ENCODE measurements at regions not wholly inside any gene's neighbourhood (a gene's known extent, or its start where the extent isn't known, plus 50 kb on each side); places are given as distances from the start of the nearest gene placed in this dataset.

DNA sequence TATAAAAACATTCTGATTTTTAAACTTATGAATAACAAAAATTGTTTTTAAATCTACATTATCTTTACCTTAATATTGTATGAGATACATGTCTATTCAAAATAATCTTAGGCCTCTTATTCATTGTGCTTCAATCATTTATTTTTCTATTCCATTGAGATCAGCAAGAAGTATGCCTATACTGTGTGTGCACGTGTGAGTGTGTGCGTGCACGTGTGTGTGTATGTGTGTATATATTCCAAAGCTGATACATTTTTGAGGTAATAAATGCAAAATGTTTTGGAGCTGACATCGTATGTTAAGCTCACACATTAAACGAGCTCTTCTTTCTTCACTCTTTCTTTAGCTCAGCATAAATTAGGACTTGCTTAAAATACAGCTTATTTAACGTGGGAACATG is 1701.2 kb upstream of the PCDH10 start:
- 42% methylated on average over 6 of the region's 6 CpGs for WGBS (ENCODE audit: insufficient coverage, low coverage, low lambda C conversion rate, missing lambda C conversion rate)
- Histone ChIP-seq H3K27ac (no peak overlapping the region), H3K36me3 (no peaks in the 10 kb centered on the region), H3K4me3 (no peak overlapping the region), H3K4me1 (no peaks in the 10 kb centered on the region), H3K9me3 (no peaks in the 10 kb centered on the region), H3K27me3 (no peaks in the 10 kb centered on the region)
- intact Hi-C loops (cut with DNase I) = no loop called here
- DNase-seq (no peak), ATAC-seq (no peak)
- TF ChIP-seq, protein P1, sequence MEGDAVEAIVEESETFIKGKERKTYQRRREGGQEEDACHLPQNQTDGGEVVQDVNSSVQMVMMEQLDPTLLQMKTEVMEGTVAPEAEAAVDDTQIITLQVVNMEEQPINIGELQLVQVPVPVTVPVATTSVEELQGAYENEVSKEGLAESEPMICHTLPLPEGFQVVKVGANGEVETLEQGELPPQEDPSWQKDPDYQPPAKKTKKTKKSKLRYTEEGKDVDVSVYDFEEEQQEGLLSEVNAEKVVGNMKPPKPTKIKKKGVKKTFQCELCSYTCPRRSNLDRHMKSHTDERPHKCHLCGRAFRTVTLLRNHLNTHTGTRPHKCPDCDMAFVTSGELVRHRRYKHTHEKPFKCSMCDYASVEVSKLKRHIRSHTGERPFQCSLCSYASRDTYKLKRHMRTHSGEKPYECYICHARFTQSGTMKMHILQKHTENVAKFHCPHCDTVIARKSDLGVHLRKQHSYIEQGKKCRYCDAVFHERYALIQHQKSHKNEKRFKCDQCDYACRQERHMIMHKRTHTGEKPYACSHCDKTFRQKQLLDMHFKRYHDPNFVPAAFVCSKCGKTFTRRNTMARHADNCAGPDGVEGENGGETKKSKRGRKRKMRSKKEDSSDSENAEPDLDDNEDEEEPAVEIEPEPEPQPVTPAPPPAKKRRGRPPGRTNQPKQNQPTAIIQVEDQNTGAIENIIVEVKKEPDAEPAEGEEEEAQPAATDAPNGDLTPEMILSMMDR (IDR thresholded peaks at IDR 0.05) = no peak
- TF ChIP-seq POLR2A (IDR thresholded peaks at IDR 0.05) = no peak

DNA sequence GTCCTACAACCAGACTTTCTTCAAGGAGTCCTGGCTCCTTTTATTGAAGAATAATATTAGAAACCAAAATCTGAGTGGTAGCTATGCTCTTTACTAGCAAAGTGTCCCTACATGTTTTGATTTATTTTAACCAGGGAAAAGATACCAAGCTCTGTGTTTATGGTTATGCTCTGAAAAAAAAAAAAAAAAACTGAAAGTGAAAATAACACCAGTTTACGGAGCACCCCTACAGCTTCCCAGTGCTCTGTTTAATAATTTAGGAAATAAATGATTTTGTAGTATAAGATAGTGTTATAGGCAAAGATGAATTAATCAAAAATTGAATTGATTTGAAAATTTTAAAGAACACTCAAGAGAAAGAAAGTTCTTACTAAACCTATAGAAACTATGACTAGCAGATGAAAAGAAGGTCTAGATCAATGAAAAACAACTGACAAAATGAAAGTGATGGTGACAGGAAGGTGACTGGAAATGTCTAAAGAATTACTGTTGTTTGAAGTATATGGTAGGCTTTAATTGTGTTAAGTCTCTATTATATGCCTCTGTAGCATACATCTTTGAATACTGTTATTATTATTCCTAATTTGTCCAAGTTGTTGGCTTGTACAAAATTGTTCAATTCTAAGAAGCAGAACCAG is 1698.4 kb upstream of the PCDH10 start:
- no peaks in the 10 kb centered on the region for H3K27me3 ChIP-seq
- no peaks in the 10 kb centered on the region for H3K36me3 ChIP-seq
- H3K27ac ChIP-seq = no peak overlapping the region
- intact Hi-C loops (cut with DNase I) = no loop called here
- H3K9me3 ChIP-seq = no peaks in the 10 kb centered on the region
- no peak for TF ChIP-seq POLR2A (IDR thresholded peaks at IDR 0.05)
- TF ChIP-seq, protein P1 (IDR thresholded peaks at IDR 0.05) = no peak
- no peak overlapping the region for H3K4me3 ChIP-seq
- no peak for ATAC-seq
- H3K4me1 ChIP-seq = no peaks in the 10 kb centered on the region
- DNase-seq = no peak
- 50% methylated on average over 1 of the region's 1 CpG for WGBS (ENCODE audit: insufficient coverage, low coverage, low lambda C conversion rate, missing lambda C conversion rate)

DNA sequence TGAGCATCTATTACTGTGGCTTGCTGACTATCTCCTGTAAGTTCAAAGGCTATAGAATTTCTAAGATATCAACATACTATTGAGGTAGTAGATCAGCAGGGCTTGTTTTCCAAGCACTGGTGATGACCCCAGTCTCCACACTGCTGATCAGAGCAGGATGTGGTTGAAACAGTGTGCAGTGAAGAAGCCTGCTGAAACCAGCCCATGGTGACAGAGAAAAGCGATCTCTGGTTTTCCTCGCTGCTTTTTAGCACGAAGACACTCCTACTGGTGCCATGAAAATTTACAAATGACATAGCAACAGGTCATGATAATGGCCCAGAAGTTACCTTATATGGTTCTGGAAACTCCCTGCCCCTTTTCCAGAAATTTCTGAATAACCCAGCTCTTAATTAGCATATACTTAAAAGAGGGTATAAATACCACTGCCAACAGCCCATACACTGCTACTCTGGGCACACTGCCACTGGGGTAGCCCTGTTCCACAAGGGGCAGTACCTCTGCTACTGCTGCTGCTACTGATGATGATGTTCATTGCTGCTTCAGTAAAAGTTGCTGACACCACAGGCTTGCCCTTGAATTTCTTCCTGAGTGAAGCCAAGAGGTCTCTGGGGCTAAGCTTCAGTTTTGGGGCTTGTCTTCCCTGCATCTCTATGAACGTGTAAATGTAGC is 1689.5 kb upstream of the PCDH10 start:
- no peaks in the 10 kb centered on the region for H3K9me3 ChIP-seq
- no peak overlapping the region for H3K27ac ChIP-seq
- TF ChIP-seq, protein P1 (IDR thresholded peaks at IDR 0.05) = no peak
- no peak for TF ChIP-seq POLR2A (IDR thresholded peaks at IDR 0.05)
- H3K36me3 ChIP-seq = no peaks in the 10 kb centered on the region
- DNase-seq (no peak), ATAC-seq (no peak)
- intact Hi-C loops (cut with DNase I) = no loop called here
- 21% methylated on average over 4 of the region's 4 CpGs for WGBS (ENCODE audit: insufficient coverage, low coverage, low lambda C conversion rate, missing lambda C conversion rate)
- H3K4me3 ChIP-seq = no peak overlapping the region
- no peaks in the 10 kb centered on the region for H3K4me1 ChIP-seq
- no peaks in the 10 kb centered on the region for H3K27me3 ChIP-seq

- Histone ChIP-seq H3K4me3 (no peak overlapping the region), H3K36me3 (no peaks in the 10 kb centered on the region), H3K27ac (no peak overlapping the region), H3K27me3 (no peaks in the 10 kb centered on the region), H3K9me3 (no peaks in the 10 kb centered on the region), H3K4me1 (no peaks in the 10 kb centered on the region)
- DNase-seq (no peak), ATAC-seq (no peak)
- TF ChIP-seq POLR2A (IDR thresholded peaks at IDR 0.05) = no peak
- TF ChIP-seq, protein P1 (IDR thresholded peaks at IDR 0.05) = no peak
- intact Hi-C loops (cut with DNase I) = no loop called here
Observed at GRCh38 chr4:131470360-131470759, 1678.7 kb upstream of the PCDH10 start.

Data from right lobe of liver (tissue), 6 donors.